GM18867 (cell line): ENCODE measurements at regions not wholly inside any gene's neighbourhood (a gene's known extent, or its start where the extent isn't known, plus 50 kb on each side); places are given as distances from the start of the nearest gene placed in this dataset.

Source experiments
- ATAC-seq: cut with Tn5 transposase; IDR thresholded peaks from one replicate; pipeline ENCODE4 v1.9.1; 2021; ENCODE audit warnings: mild to moderate bottlenecking, moderate library complexity; ENCODE audit not compliant: unreplicated experiment

DNA sequence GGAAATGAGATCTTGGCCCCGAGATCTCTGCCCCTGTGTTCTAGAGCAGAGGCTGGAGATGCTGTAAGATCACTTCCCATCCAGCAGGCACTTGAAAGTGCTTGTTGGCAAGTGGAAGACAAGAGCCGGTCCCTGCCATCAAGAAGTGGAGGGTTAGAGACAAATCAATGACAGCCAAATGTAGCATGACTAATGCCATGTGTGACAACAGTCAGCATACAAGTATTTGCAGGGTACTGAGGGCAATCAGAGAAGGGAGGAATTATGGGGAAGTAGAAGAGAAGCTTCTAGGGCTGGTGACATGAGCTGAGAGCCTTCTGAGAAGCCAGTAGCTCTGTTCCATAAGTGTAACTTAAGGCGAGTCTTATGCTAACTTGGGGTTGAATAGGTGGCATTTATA lies 58.6 kb downstream of the TMEM17 start:
- no peak for ATAC-seq

DNA sequence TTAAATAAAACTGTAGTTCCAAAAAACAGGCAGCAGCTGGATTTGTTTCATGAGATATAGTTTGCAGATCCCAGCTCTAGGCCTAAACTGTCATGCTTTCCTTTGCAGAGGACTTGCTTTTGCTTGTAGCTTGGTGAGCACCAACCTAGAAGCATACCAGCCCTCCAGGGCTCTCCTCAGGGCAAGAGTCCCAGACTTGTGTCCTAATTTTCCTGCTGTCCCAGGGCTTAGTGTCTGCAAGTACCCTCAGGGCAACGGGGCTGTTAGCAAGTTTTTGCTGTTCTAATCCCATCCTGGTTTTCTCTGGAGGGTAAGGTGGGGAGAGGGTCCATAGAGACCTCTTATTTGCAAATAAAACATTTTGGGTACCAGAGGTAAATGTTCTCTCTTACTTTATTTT lies 59.5 kb downstream of the TMEM17 start:
- no peak for ATAC-seq

DNA sequence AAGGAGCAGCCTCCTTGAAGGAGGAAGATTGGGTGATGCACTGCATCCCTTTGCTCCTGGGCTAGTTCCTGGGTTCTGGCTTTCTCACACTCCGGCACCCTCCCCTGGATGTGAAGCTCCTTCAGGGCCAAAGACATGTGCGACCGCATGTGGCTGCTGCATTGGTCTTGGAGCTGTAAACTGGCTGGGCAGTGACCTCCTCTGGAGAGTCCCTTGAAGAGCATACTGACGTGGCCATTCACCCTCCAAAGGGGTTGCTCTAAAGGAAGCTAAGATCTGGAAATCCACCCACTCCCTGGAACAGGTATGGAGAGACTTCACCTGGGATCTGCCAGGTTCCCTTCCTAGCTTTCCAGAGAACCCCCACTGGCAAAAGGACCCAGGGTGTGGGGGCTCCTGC lies 62.1 kb downstream of the TMEM17 start:
- ATAC-seq = no peak

DNA sequence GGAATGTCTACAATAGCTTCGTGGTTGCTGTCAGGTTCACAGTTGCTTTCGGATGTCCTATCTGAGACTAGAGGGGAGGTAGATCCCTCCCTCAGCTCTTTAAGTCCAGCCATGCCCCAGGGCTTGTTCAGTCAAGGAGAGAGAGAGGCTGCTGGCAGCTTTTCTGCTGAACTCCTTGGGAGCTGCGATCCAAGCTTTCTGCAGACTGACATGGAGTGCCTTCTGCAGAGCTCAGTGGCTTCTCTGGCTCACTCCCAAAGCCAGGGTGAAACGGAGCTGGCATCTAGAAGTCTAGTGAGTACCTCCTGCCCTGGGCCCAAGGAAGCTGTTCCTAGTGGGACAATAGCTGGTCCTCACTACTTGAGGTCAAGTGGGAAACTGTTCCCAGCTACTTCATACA lies 62.5 kb downstream of the TMEM17 start:
- no peak for ATAC-seq

DNA sequence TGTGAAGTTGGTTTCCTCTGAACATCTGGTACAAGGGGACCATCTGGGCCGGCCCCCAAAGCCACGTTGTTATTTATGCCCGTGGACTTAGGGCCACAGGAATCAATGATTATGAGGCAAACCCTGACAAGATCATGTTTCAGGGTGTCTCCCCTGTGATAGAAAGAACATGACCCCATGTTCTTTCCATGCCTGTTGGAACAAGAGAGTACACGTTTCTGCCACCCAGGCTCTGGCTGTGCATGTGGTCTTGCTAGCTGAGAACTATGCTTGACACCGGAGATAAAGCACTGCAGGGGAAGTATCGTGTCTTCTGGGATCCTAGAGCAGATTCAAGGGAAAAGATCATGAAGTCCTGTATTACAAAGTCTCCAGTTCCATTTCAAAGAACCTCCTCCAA lies 64.2 kb downstream of the TMEM17 start:
- ATAC-seq = no peak

DNA sequence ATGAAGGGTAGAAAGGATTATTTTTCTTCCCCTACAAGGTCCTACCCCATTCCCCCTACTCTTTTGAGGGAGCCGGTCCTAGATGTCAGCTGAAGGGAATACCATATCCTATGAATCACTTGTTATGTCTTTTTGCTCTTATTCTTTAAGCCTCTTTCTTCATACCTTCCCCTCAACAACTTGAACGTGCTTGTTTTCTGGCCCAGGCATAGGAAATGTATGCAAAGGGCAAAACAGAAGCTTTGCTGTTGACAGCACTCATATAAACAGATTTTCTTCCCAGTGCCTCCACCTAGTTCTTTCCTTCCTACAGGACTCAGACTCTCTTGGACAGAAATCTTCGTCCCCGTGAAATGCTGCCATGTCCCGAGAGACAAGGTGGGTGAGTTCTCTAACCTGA lies 64.6 kb downstream of the TMEM17 start:
- no peak for ATAC-seq

DNA sequence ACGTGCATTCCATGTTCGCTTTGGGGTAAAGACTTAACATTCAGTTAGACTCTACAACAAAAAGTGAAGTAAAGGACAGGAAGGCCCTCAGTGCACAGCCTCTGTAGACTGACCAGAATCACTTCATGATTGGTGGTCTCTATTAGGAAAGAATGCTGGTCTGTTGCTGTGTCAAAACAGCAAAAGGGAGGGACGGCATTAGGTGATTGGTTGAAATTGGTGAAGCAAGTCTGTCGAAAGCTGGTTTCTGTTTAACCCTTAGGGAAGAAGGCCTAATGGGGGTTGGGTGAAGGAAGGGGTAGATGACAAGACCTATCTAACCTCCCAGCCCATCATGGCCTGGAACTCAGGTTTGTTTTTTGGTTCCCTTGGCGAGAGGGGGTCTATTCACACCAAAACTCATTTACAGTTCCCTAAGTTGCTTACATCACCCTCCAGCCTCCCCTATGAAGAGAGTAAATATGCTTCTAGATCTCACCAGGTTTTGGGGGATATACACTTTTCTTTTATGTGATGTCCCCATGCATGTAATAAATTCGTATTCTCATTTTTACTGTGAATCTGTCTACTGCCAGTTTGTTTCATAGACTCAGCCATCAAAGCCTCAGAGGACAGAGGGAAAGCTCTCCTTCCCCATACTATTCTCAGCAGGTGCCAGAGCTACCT lies 65.6 kb downstream of the TMEM17 start:
- ATAC-seq = no peak

DNA sequence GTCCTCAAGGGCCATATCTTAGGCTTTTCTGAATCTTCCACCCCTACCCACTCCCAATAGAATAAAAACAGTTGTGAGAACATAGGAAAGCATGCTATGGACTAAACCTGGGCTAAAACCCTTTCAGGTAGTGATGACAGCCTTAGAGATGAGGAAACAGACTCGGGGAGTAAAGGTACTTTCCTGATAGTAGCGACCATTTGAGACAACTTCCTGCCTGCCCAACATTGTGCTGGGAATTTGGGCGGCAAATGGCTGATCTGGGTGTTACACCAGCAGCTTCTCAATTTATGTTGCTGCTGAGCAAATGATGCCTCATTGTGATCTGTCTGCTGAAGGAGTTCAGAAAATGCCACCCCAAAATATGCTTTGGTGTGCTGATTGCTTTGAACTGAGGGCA lies 66.6 kb downstream of the TMEM17 start:
- ATAC-seq = no peak

DNA sequence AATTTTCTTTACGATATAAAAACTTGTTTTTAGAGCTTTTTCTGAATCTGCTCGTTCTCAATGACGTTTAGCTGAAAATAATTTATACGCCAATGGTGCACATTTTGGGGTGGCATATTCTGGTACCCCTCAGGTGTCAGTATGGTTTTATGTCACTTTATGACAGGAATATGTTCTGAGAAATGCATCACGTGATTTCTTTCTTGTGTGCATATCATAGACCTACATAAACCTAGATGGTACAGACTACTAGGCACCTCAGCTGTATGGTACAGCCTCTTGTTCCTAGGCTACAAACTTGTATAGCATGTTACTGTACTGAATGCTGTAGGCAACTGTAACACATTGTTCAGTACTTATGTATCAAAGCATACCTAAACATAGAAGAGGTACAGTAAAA lies 68.2 kb downstream of the TMEM17 start:
- ATAC-seq = no peak

DNA sequence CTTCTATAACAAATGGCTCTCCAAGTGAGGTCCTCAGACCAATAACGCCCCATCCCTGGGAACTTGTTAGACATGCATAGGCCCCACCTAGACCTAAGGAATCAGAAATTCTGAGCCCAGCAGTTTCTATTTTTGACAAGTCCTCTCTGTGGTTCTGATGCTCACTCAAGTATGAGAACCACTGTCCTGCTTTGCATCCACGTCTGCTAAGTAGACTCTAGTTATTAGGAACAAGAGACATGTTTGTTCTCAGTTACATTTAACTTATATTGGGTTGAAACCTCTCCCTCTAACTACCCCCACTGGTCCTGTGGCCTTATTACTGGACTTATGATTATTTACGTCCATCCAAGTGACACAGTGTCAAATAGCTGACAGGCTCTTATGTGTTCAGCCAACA lies 70.3 kb downstream of the TMEM17 start:
- ATAC-seq = peak; percentile 88

DNA sequence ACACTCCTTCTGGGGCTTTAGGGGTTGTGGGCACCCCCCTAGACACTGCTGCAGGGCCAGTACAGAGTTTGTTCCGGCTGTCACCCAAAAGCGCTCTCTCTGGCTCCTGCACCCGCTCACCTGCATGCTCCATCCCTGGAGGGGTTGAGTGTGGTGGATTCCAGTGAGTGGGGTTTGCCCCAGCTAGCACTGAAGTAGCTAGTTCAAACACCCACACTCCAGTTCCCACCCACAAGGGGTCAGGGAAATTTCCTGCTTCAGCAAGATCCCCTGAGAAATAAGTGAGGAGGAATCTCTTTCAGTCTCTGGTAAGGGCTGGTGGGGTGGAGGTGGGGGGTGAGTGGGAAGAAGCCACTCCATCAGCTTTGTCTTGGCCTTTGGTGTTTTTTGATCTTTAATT lies 73.6 kb downstream of the TMEM17 start:
- no peak for ATAC-seq

DNA sequence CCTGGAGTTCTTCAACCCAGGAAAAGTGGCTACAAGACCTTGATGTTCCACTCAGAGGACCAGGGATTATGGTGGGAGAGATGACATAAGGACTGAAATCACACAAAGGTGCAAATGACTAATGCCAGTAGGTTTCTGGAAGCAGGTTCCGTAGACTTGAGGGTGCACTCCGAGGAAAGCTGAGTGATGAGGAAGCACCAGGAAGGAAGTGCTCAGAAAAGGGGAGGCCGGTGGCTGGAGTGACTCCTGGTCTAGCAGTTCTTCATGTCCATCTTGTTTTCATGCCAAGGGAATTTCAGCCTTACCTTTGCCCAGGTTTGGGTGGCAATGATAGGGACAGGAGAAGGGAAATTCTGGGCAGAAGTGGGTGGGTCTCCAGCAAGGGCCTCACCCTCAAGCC lies 74.5 kb downstream of the TMEM17 start:
- ATAC-seq = no peak

DNA sequence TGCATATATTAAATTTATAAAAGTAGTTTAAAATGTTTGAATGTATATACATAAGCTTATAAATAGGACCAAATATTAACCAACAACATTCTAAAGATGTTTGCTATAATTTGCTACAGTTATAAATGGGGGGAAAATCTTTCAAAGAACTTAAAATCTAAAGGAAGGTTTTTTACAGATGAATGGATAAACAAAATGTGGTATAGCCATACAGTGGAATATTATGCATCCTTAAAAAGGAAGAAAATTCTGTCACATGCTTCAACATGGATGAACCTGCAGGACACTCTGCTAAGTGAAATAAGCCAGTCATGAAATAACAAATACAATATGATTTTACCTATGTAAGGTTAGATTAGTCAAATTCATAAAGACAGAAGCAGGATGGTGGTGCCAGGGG lies 75.8 kb downstream of the TMEM17 start:
- ATAC-seq = no peak

DNA sequence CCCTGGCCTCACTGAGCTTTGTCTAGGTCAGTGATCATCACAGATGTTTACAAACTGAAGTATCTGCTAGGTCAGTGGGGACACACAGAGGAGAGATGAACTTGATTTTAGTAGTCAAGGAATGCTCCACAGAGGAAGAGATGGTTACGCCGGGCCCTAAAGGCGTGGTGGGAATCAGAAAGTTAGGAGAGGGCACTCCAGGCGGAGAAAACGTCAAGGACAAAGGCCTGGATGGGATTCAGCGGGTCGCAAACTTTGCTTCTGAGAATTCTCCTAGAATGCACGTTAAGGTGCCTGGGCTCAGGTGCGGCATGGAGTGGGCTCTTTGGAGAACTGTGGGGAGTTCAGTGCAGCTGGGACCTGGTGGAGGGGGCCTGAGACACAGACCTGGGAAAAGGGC lies 78.8 kb downstream of the TMEM17 start:
- no peak for ATAC-seq

DNA sequence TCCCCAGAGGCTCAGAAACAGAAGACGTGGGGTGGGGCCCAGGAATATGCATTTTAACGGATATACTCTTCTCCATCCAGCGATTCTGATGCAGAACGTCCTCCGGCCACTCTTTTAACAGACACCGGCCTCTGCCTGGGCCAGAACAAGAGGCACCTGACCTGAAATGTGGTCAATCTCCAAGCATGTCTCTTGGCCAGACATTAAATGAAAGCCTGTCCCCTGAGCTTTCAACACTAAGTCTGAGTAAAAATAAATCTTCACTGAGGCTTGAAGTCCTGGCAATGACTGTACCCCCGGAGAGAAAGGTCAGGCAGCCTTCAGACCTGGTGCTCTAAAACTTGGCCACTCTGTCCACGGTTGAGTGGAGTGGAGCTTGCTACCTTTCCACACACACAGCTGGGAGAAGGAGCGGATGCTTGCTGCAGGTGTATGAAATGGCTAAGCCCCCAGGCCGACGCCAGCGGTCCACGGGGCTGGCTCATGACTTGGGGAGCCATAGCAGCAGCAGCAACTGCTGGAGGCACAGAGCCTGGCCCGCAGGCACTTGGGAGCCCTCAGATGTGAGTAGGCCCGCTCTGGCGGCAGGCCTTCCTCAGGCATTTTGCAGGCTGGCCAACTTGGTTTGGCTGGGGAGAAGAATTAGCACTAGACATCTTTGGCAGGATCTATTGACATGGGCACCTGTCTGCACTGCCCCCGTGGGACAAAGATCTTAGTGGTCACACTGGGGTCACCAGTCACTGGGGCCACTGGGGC lies 79.7 kb downstream of the TMEM17 start:
- ATAC-seq = no peak

DNA sequence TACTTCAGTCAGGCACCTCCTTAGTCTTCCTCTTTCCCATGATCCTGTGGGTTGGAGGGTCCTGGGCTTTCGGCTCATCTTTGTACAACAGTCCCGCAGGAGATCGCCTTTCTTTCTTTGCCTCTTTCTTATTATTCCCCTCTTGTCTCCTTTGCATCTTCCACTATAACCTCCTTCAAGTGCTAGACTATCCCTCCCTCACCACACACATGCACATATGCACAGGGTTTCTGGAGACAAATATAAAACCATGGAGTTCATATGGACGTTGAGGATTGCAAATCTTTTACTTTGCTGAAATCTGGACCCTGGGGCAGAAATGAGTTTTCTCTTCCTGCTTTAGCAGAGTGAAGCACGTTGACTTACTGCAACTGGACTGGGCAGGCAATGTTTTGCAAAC lies 80.3 kb downstream of the TMEM17 start:
- no peak for ATAC-seq

DNA sequence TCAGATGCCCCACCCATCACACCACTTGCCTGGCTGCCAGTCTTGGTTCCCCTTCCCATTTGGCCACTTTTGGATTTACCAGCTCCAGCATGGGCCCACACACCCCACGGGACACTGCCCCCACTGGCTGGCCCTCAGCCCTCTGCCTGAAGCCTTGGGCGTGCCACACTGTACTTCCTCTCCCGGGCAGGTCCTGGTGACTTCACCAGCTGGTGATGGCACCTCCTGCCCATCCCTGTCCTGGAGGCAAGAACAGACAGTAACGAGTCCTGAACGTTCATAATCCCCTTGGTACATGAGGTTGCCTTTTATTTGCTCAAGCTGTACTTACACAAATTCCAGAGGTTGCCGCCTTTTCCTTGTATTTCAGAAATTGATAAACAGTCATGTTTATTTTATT lies 81.1 kb downstream of the TMEM17 start:
- ATAC-seq = no peak

DNA sequence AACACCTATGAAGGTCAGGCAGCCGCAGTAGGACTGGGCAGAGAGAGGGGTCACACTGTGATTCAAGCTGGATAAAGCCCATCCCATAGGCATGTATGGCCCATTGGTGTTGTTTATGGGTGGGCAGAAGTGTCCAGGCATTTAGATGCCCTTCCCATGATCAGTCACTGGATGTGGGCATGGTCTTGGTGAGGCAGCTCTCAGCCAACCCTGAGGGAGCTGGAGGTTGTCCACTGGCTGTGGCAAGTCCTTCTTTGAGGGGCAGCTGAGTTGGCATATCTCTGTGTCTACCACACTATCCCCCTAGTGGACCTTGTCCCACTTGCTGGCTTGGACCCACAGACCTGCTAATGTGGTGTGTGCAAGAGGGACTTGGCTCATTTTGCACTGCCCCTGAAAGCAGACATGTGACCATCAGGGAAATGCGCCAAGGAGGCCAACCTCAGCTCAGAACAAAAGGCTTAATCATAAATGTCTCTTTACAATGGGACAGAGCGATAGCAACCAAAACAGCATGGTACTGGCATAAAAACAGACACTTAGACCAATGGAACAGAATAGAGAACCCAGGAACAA lies 82.0 kb downstream of the TMEM17 start:
- ATAC-seq = no peak

DNA sequence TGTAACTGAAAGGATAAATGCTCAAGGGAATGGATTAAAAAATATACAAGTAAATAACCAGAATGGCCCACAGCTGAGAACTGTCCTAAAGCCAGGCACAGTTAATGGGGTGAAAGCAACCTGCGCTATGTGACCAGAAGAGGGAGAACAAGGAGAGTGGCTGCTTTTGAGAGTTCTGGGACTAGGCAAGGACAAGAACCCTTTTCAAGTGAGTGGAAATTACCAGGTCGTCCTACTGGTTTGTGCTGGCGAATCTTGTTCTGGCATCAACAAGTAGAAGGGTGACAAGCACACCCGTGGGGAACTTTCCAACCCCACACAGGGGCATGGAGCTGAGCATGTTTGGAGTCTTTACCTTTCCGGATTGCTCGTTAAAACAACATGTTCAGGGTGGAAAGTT lies 82.8 kb downstream of the TMEM17 start:
- no peak for ATAC-seq

DNA sequence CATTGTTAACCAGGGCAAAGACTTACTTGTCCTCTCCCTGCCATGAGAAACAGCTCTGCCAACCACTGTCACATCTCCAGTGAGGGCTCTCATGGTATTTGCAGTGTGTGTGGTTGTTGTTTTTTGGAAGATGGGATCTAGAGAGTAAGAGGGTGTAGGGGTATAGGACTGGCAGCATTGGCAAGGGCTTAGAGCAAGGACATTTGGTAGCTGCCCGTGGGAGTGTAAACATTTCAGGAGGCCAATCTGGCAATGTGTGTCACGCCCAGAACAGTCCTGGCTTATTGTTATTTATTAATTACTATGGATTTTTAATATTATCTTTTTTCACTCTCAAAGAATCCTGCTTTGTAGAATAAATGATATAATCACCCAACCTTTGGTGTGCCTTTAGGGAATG lies 90.5 kb downstream of the TMEM17 start:
- ATAC-seq = peak; percentile 9

DNA sequence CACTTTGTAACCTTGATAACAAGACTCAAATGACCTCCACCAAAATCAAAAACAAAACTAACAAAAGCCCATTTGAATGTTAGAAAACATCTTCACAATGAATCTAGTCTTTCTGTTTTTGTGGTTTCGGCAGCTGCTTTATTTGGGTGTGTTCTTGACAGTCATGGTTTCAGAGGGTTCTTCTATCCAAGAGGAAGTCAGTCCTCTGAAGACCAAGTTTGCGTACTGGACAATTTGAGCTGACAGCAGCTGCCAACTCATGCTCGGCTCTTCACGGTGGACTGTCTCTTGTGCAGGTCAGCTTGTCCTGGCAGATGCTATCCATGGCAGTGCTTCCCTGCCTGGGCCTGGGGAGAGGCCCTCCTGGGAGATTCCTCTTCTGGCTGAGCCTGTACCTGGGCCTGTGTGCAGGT lies 91.0 kb downstream of the TMEM17 start:
- ATAC-seq = peak; percentile 88

DNA sequence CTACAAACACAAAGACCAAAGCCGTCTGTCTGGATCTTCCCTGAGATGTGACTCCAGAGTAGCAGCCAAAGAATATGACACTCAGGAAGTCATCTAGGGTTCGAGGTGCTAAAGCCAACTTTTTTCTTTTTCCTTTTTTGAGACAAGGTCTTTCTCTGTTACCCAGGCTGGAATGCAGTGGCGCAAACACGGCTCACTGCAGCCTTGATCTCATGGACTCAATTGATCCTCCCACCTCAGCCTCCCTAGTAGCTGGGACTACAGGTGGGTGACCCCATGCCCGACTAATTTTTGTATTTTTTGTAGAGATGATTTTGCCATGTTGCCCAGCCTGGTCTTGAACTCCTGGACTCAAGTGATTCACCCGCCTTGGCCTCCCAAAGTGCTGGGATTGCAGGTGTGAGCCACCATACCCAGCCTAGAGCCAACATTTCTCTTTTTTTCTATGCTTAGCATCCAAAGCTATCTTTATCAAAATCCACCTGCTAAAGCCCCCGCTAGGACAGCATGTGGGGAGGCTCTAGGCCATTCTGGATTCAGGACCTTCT lies 92.8 kb downstream of the TMEM17 start:
- ATAC-seq = no peak
